ENCODE measurements at regions not wholly inside any gene's neighbourhood (a gene's known extent, or its start where the extent isn't known, plus 50 kb on each side); places are given as distances from the start of the nearest gene placed in this dataset.

- no peaks in the 10 kb centered on the region for H3K4me1 ChIP-seq (ENCODE audit: control insufficient read depth, insufficient read depth, low read length)
- DNase-seq (ENCODE audit: low read depth, low spot score): no peak
- ChIA-PET CTCF (no interaction called here), POLR2A (no interaction called here)
- no peaks in the 10 kb centered on the region for H3K27me3 ChIP-seq (ENCODE audit: control insufficient read depth, insufficient read depth, low read length)
- in situ Hi-C loops (cut with HindIII; ENCODE audit: low pct_unique_long_range_greater_than_20kb, low sequenced_read_pairs) (no loop called here), intact Hi-C loops (cut with micrococcal nuclease; ENCODE audit: unreplicated experiment) (no loop called here)
- no peak for TF ChIP-seq TCF7L2 (IDR thresholded peaks at IDR 0.05; ENCODE audit: low read depth, low read length)
- no peak for TF ChIP-seq POLR2AphosphoS5 (IDR thresholded peaks at IDR 0.05; ENCODE audit: low read depth, low read length)
- TF ChIP-seq, protein P1, sequence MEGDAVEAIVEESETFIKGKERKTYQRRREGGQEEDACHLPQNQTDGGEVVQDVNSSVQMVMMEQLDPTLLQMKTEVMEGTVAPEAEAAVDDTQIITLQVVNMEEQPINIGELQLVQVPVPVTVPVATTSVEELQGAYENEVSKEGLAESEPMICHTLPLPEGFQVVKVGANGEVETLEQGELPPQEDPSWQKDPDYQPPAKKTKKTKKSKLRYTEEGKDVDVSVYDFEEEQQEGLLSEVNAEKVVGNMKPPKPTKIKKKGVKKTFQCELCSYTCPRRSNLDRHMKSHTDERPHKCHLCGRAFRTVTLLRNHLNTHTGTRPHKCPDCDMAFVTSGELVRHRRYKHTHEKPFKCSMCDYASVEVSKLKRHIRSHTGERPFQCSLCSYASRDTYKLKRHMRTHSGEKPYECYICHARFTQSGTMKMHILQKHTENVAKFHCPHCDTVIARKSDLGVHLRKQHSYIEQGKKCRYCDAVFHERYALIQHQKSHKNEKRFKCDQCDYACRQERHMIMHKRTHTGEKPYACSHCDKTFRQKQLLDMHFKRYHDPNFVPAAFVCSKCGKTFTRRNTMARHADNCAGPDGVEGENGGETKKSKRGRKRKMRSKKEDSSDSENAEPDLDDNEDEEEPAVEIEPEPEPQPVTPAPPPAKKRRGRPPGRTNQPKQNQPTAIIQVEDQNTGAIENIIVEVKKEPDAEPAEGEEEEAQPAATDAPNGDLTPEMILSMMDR (IDR thresholded peaks at IDR 0.05): no peak
- ATAC-seq: no peak
- no peaks in the 10 kb centered on the region for H3K9me3 ChIP-seq (ENCODE audit: control insufficient read depth, insufficient read depth, low read depth, low read length)
- no peaks in the 10 kb centered on the region for H3K36me3 ChIP-seq (ENCODE audit: control insufficient read depth, insufficient read depth, low read length)
- no TSS peak for BruUV-seq (replicated peaks)
- no peak overlapping the region for H3K4me3 ChIP-seq (ENCODE audit: low read depth in 2 of 2, low read length in 2 of 2)
- no peak overlapping the region for H3K27ac ChIP-seq (ENCODE audit: low read length)
Measured at GRCh38 chr3:88584451-88584850, 434.7 kb downstream of the C3orf38 start.

- no peaks in the 10 kb centered on the region for H3K4me1 ChIP-seq (ENCODE audit: control insufficient read depth, insufficient read depth, low read length)
- ATAC-seq: no peak
- H3K9me3 ChIP-seq (ENCODE audit: control insufficient read depth, insufficient read depth, low read depth, low read length): no peaks in the 10 kb centered on the region
- BruUV-seq (replicated peaks): no TSS peak
- ChIA-PET CTCF (no interaction called here), POLR2A (no interaction called here)
- intact Hi-C loops (cut with micrococcal nuclease; ENCODE audit: unreplicated experiment): no loop called here
- in situ Hi-C loops (cut with HindIII; ENCODE audit: low pct_unique_long_range_greater_than_20kb, low sequenced_read_pairs): no loop called here
- H3K27ac ChIP-seq (ENCODE audit: low read length): no peak overlapping the region
- no peaks in the 10 kb centered on the region for H3K36me3 ChIP-seq (ENCODE audit: control insufficient read depth, insufficient read depth, low read length)
- DNase-seq (ENCODE audit: low read depth, low spot score): no peak
- no peaks in the 10 kb centered on the region for H3K27me3 ChIP-seq (ENCODE audit: control insufficient read depth, insufficient read depth, low read length)
- no peak overlapping the region for H3K4me3 ChIP-seq (ENCODE audit: low read depth in 2 of 2, low read length in 2 of 2)
- TF ChIP-seq, protein P1 (IDR thresholded peaks at IDR 0.05): no peak
- no peak for TF ChIP-seq TCF7L2 (IDR thresholded peaks at IDR 0.05; ENCODE audit: low read depth, low read length)
- TF ChIP-seq POLR2AphosphoS5 (IDR thresholded peaks at IDR 0.05; ENCODE audit: low read depth, low read length): no peak
- no peak for TF ChIP-seq SIN3A (IDR thresholded peaks at IDR 0.05; ENCODE audit: borderline replicate concordance, insufficient read depth, low read depth, low read length)
- TF ChIP-seq, protein P2, sequence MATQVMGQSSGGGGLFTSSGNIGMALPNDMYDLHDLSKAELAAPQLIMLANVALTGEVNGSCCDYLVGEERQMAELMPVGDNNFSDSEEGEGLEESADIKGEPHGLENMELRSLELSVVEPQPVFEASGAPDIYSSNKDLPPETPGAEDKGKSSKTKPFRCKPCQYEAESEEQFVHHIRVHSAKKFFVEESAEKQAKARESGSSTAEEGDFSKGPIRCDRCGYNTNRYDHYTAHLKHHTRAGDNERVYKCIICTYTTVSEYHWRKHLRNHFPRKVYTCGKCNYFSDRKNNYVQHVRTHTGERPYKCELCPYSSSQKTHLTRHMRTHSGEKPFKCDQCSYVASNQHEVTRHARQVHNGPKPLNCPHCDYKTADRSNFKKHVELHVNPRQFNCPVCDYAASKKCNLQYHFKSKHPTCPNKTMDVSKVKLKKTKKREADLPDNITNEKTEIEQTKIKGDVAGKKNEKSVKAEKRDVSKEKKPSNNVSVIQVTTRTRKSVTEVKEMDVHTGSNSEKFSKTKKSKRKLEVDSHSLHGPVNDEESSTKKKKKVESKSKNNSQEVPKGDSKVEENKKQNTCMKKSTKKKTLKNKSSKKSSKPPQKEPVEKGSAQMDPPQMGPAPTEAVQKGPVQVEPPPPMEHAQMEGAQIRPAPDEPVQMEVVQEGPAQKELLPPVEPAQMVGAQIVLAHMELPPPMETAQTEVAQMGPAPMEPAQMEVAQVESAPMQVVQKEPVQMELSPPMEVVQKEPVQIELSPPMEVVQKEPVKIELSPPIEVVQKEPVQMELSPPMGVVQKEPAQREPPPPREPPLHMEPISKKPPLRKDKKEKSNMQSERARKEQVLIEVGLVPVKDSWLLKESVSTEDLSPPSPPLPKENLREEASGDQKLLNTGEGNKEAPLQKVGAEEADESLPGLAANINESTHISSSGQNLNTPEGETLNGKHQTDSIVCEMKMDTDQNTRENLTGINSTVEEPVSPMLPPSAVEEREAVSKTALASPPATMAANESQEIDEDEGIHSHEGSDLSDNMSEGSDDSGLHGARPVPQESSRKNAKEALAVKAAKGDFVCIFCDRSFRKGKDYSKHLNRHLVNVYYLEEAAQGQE (IDR thresholded peaks at IDR 0.05; ENCODE audit: insufficient read depth in 1 of 2, low read depth in 2 of 2, low read length in 1 of 2): no peak
Measured at GRCh38 chr3:88586121-88586640, 436.4 kb downstream of the C3orf38 start.

All from Panc1 (cell line).